Trophoblast cell (in vitro differentiated cells and primary cell): ENCODE measurements at regions not wholly inside any gene's neighbourhood (a gene's known extent, or its start where the extent isn't known, plus 50 kb on each side); places are given as distances from the start of the nearest gene placed in this dataset.

Experiments
- DNase-seq, 2 donors: peaks; one replicate each; pipeline ENCODE4 v3.0.0-alpha.2; 2016
- H2AFZ ChIP-seq: 2 replicates; pipeline ENCODE4 v1.6.1; 2013; ENCODE audit warnings: low read length, moderate library complexity, mild to moderate bottlenecking; ENCODE audit not compliant: insufficient read depth, poor library complexity
- H2AK5ac ChIP-seq: 2 replicates; pipeline ENCODE4 v1.6.1; 2013; ENCODE audit warnings: mild to moderate bottlenecking, low read length
- H2BK120ac ChIP-seq: 2 replicates; pipeline ENCODE4 v1.6.1; 2013; ENCODE audit warnings: low read length, mild to moderate bottlenecking, moderate library complexity; ENCODE audit not compliant: insufficient read depth, poor library complexity
- H2BK12ac ChIP-seq: 2 replicates; pipeline ENCODE4 v1.6.1; 2013; ENCODE audit warnings: mild to moderate bottlenecking, low read length, moderate library complexity
- H2BK5ac ChIP-seq: 2 replicates; pipeline ENCODE4 v1.6.1; 2013; ENCODE audit warnings: low read length, low read depth, moderate library complexity, mild to moderate bottlenecking; ENCODE audit not compliant: poor library complexity
- H3K14ac ChIP-seq: 2 replicates; pipeline ENCODE4 v1.6.1; 2013; ENCODE audit warnings: mild to moderate bottlenecking, low read length
- H3K18ac ChIP-seq: 2 replicates; pipeline ENCODE4 v1.6.1; 2013; ENCODE audit warnings: mild to moderate bottlenecking, low read length
- H3K23ac ChIP-seq: 2 replicates; pipeline ENCODE4 v1.6.1; 2013; ENCODE audit warnings: low read length
- H3K27ac ChIP-seq: 2 replicates; pipeline ENCODE4 v1.5.1; 2013; ENCODE audit warnings: low read depth, mild to moderate bottlenecking, inconsistent platforms, low read length, moderate library complexity
- H3K27me3 ChIP-seq: 2 replicates; pipeline ENCODE4 v1.6.1; 2013; ENCODE audit warnings: inconsistent platforms, mild to moderate bottlenecking, low read length, moderate library complexity; ENCODE audit not compliant: insufficient read depth
- H3K36me3 ChIP-seq, 2 experiments: 1 replicate in 1 of 2; 2 replicates in 1 of 2; pipeline ENCODE4 v1.6.1; 2013; ENCODE audit warnings: low read length in 2 of 2, mild to moderate bottlenecking in 2 of 2, moderate library complexity in 1 of 2; ENCODE audit not compliant: insufficient read depth in 2 of 2, control insufficient read depth in 1 of 2
- H3K4ac ChIP-seq: 2 replicates; pipeline ENCODE4 v1.6.1; 2013; ENCODE audit warnings: low read depth, mild to moderate bottlenecking, low read length, moderate library complexity
- H3K4me1 ChIP-seq, 2 experiments: 1 replicate in 1 of 2; 2 replicates in 1 of 2; pipeline ENCODE4 v1.6.1; 2013; ENCODE audit warnings: low read length in 2 of 2, mild to moderate bottlenecking in 2 of 2, moderate library complexity in 1 of 2; ENCODE audit not compliant: insufficient read depth in 2 of 2, control insufficient read depth in 1 of 2
- H3K4me2 ChIP-seq: 2 replicates; pipeline ENCODE4 v1.6.1; 2013; ENCODE audit warnings: inconsistent platforms, mild to moderate bottlenecking, low read length, moderate library complexity
- H3K4me3 ChIP-seq: 2 replicates; pipeline ENCODE4 v1.5.1; 2013; ENCODE audit warnings: mild to moderate bottlenecking, low read depth, low read length, inconsistent platforms
- H3K79me1 ChIP-seq: one replicate; pipeline ENCODE4 v1.6.1; 2013; ENCODE audit warnings: low read length
- H3K79me2 ChIP-seq: 2 replicates; pipeline ENCODE4 v1.6.1; 2013; ENCODE audit warnings: low read length, mild to moderate bottlenecking; ENCODE audit not compliant: control insufficient read depth, insufficient read depth, poor library complexity
- H3K9ac ChIP-seq: 2 replicates; pipeline ENCODE4 v1.6.1; 2013; ENCODE audit warnings: mild to moderate bottlenecking, low read length
- H3K9me3 ChIP-seq: 2 replicates; pipeline ENCODE4 v1.6.1; 2013; ENCODE audit warnings: low read depth, mild to moderate bottlenecking, control low read depth, inconsistent platforms, low read length; ENCODE audit not compliant: insufficient read depth
- H4K12ac ChIP-seq: 2 replicates; pipeline ENCODE4 v1.6.1; 2013; ENCODE audit warnings: low read depth, mild to moderate bottlenecking, low read length, moderate library complexity
- H4K8ac ChIP-seq: 2 replicates; pipeline ENCODE4 v1.6.1; 2013; ENCODE audit warnings: low read depth, mild to moderate bottlenecking, low read length, moderate library complexity
- H4K91ac ChIP-seq: one replicate; pipeline ENCODE4 v1.6.1; 2013; ENCODE audit warnings: low read depth, mild to moderate bottlenecking, low read length, moderate library complexity
- WGBS: extraction: QIAGEN DNeasy Blood & Tissue Kit; methylation state at CpG from one replicate; pipeline ENCODE4 v1.1.7; 2013; ENCODE audit warnings: missing lambda C conversion rate; ENCODE audit not compliant: insufficient read length, insufficient coverage; ENCODE audit errors: extremely low coverage; 5-methylcytosine and 5-hydroxymethylcytosine counted together

DNA sequence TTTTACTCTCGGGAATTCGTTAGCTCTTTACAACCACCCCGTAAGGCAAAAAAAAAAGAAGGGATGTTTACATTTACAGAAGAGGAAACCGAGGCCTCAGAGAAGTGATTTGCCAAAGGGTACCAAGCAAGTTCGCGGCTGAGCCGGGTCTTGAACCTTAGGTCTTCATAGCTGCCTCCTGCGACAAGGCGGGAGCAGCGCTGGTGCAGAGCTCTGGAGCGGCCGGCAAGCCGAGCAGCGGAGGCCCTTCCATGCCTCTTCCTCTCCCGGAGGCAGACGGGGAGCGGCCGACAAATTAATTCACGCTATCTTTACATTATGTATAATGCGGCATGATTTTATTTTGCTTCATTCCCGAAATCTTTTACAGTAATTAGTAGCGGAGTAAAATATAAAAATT, 536.3 kb downstream of the INSC start:
- Histone ChIP-seq H3K79me1 (peaks cover 11% of the 10 kb centered on the region), H2AK5ac (peak overlapping the region; percentile 41)

DNA sequence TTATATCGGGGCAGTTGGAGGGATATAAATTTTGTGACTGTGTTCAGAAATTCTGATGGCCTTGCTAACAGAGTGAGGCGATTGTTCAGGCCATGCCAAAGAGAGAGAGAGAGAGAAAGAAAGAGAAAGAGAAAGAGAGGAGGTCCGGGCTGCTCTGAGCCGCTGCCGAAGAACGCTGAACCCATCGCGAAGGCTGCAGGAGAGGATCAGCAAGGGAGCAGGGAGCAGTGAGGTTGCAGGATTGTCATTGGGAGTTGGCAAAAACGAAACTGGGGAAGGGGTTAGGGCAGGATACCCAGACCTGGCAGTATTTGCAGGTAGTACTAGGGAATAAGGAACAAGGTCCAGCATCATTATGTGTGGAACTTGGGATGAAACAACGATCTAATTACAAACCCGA, 537.1 kb downstream of the INSC start:
- peak overlapping the region; percentile 85 for H2BK12ac ChIP-seq
- peaks cover 11% of the 10 kb centered on the region for H3K79me1 ChIP-seq
- peak overlapping the region; percentile 19 for H4K8ac ChIP-seq
- no peaks in the 10 kb centered on the region for H3K36me3 ChIP-seq
- no peak for DNase-seq
- H3K14ac ChIP-seq = peak overlapping the region; percentile 22
- WGBS = no CpG with 5 or more reads among the region's 11 CpGs
- no peak overlapping the region for H3K27ac ChIP-seq
- H2BK120ac ChIP-seq = peak overlapping the region; percentile 37
- H2AFZ ChIP-seq = no peak overlapping the region
- no peak overlapping the region for H3K23ac ChIP-seq
- no peak overlapping the region for H3K18ac ChIP-seq
- H3K4me1 ChIP-seq = peaks cover 6 to 8% of the 10 kb centered on the region in 2 experiments
- H3K9me3 ChIP-seq = no peaks in the 10 kb centered on the region
- no peaks in the 10 kb centered on the region for H3K27me3 ChIP-seq
- no peak overlapping the region for H3K4me2 ChIP-seq
- no peak overlapping the region for H4K12ac ChIP-seq
- H3K79me2 ChIP-seq = no peaks in the 10 kb centered on the region
- peak overlapping the region; percentile 50 for H4K91ac ChIP-seq
- H3K4me3 ChIP-seq = no peak overlapping the region
- no peak overlapping the region for H3K9ac ChIP-seq
- H2BK5ac ChIP-seq = no peak overlapping the region
- no peak overlapping the region for H3K4ac ChIP-seq
- peak overlapping the region; percentile 52 for H2AK5ac ChIP-seq

More for the DNA sequence above, 536.3 kb downstream of the INSC start:
- H4K91ac ChIP-seq = peak overlapping the region; percentile 81
- no peak overlapping the region for H3K4me2 ChIP-seq
- H3K4me1 ChIP-seq = peaks cover 6 to 8% of the 10 kb centered on the region in 2 experiments
- peak overlapping the region; percentile 25 for H3K14ac ChIP-seq
- H3K4ac ChIP-seq = no peak overlapping the region
- peak overlapping the region; percentile 33 for H2BK5ac ChIP-seq
- no CpG with 5 or more reads among the region's 22 CpGs for WGBS
- H2AFZ ChIP-seq = no peak overlapping the region
- no peaks in the 10 kb centered on the region for H3K9me3 ChIP-seq
- H3K18ac ChIP-seq = no peak overlapping the region
- H3K4me3 ChIP-seq = no peak overlapping the region
- peak overlapping the region; percentile 79 for H2BK12ac ChIP-seq
- H4K12ac ChIP-seq = no peak overlapping the region
- no peaks in the 10 kb centered on the region for H3K36me3 ChIP-seq
- H3K9ac ChIP-seq = no peak overlapping the region
- H3K27ac ChIP-seq = no peak overlapping the region
- H2BK120ac ChIP-seq = peak overlapping the region; percentile 17
- no peaks in the 10 kb centered on the region for H3K79me2 ChIP-seq
- H3K27me3 ChIP-seq = no peaks in the 10 kb centered on the region
- no peak for DNase-seq
- no peak overlapping the region for H3K23ac ChIP-seq
- peak overlapping the region; percentile 68 for H4K8ac ChIP-seq

DNA sequence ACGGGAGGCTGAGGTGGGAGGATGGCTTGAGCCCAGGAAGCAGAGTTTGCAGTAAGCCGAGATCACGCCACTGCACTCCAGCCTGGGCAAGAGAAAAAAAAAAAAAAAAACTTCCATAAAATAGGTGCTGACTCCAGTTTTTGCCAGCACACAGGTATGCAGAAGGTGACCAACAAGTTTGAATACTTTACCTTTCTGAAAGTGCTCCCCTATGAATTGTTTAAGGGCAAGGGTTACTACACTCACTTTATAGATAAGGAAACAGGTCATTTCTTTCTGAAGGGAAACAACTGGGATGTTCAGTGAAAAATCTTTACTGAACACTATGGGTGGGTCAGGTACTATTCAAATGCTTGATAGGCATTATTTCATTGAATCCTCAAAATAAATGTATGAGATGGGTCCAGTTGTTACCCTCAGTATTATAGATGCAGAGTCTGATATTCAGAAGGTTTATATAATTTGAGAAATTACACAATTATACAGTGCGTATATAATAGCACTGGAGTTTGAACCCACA, 538.5 kb downstream of the INSC start:
- no peak overlapping the region for H3K9ac ChIP-seq
- H3K79me2 ChIP-seq = no peaks in the 10 kb centered on the region
- no peak overlapping the region for H2BK120ac ChIP-seq
- H3K4me2 ChIP-seq = no peak overlapping the region
- no peaks in the 10 kb centered on the region for H3K9me3 ChIP-seq
- no peak overlapping the region for H3K14ac ChIP-seq
- H3K18ac ChIP-seq = no peak overlapping the region
- H3K4me3 ChIP-seq = no peak overlapping the region
- no peak overlapping the region for H3K27ac ChIP-seq
- peaks cover 6 to 8% of the 10 kb centered on the region in 2 experiments for H3K4me1 ChIP-seq
- no peak overlapping the region for H4K91ac ChIP-seq
- no peak overlapping the region for H3K23ac ChIP-seq
- no CpG with 5 or more reads among the region's 4 CpGs for WGBS
- no peak for DNase-seq
- no peak overlapping the region for H4K12ac ChIP-seq
- no peak overlapping the region for H2BK5ac ChIP-seq
- no peak overlapping the region for H2AFZ ChIP-seq
- no peak overlapping the region for H3K4ac ChIP-seq
- H2BK12ac ChIP-seq = no peak overlapping the region
- H3K36me3 ChIP-seq = no peaks in the 10 kb centered on the region
- peaks cover 11% of the 10 kb centered on the region for H3K79me1 ChIP-seq
- no peaks in the 10 kb centered on the region for H3K27me3 ChIP-seq
- H4K8ac ChIP-seq = no peak overlapping the region
- no peak overlapping the region for H2AK5ac ChIP-seq

DNA sequence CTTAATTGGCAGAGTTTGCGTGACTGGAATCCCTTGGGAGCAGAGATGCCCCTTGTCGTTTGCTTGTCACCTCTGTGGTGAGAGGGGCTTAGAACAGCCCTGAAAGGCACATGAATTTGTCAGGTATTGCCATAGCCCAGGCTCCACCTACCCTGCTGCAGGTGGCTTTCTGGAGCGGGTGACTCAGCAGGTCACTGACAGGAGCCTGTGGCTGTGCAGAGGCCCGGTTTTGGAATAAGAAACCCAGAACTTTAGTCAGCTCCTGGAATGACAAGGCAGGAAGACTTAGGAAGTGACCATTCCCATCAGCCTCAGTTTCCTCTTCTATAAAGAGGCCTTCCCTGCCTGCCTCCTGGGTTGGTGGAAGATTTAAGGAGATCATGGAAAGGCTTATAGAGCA, 539.7 kb downstream of the INSC start:
- Histone ChIP-seq H2AFZ (no peak overlapping the region), H2BK5ac (no peak overlapping the region), H2BK12ac (no peak overlapping the region), H3K4ac (no peak overlapping the region), H3K4me3 (no peak overlapping the region), H2AK5ac (no peak overlapping the region), H3K79me2 (no peaks in the 10 kb centered on the region), H3K36me3 (no peaks in the 10 kb centered on the region), H4K8ac (no peak overlapping the region), H3K4me1 (peaks cover 6 to 8% of the 10 kb centered on the region in 2 experiments), H3K27me3 (no peaks in the 10 kb centered on the region), H3K23ac (no peak overlapping the region), H3K9me3 (no peaks in the 10 kb centered on the region), H3K4me2 (no peak overlapping the region), H3K18ac (no peak overlapping the region), H3K79me1 (peaks cover 11% of the 10 kb centered on the region), H3K9ac (no peak overlapping the region), H3K27ac (no peak overlapping the region), H4K91ac (no peak overlapping the region), H2BK120ac (no peak overlapping the region), H4K12ac (no peak overlapping the region), H3K14ac (no peak overlapping the region)
- DNase-seq = no peak
- no CpG with 5 or more reads among the region's 4 CpGs for WGBS
